Activated T-helper 1 cell treated with Interleukin-2 at 50 U/mL for 16 hours (primary cell): ENCODE measurements at regions not wholly inside any gene's neighbourhood (a gene's known extent, or its start where the extent isn't known, plus 50 kb on each side); places are given as distances from the start of the nearest gene placed in this dataset.
"Not testable (repeated sequence)": the region's sequence is repeated elsewhere in the genome, so short reads cannot be mapped to it uniquely, and the experiment has no call there.

Experiments
- DNase-seq: peaks from one replicate; pipeline ENCODE4 v3.0.0-alpha.2; 2020; ENCODE audit warnings: low read depth

- not testable (repeated sequence) for DNase-seq
Observed at GRCh38 chr14:105678996-105679958, 152.9 kb downstream of the TMEM121 start.

- DNase-seq: not testable (repeated sequence)
Observed at GRCh38 chr14:105679959-105680735, 153.8 kb downstream of the TMEM121 start.

- DNase-seq: not testable (repeated sequence)
Observed at GRCh38 chr14:105680736-105681098, 154.3 kb downstream of the TMEM121 start.

DNA sequence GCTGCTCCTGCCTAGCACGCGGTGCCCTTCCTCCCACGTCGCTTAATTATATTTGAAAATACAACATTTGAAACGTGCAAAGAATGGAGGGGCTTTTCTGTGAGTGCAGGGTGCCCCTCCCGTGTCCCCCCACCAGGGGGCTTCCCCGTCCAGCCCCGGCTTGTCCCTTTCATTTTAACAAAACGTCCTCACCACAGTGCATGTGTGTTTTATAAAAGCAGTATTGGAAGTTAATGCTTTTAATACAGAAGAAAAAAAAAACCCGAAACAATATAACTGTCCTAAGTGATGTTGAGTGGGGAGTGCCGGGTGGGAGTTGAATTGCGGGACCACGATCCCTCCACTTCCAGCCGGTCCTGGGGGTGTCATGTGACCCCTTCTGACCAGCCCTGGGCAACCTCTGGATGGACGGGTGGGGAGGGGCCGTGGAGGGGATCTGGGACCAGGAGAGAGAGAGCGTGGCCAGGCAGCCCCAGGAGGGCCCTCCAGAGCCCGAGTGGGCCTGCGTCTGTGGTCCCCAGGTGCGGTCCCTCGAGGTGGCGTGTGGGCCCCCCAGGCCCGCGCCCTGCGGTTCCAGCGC lies 155.3 kb downstream of the TMEM121 start:
- DNase-seq: not testable (repeated sequence)

DNA sequence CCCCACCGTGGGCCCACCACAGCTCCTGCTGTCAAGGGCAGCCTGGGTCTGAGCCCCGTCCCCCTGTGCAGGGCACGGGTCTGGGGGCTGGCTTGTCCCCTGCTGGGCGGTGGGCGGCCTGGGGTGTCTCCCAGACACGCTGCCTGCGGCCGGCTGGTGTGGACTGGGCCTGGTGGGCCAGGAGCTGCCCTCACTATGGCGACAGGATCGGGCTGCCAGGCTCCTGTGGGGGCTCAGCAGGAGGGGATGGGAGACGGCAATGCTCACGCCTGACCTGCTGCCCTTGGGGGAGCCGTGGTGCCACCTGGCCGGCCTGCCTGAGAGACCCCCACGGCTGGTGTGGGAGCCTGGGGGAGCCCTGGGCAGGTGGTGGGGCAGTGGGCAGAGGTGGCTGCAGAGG lies 156.1 kb downstream of the TMEM121 start:
- DNase-seq: not testable (repeated sequence)

DNA sequence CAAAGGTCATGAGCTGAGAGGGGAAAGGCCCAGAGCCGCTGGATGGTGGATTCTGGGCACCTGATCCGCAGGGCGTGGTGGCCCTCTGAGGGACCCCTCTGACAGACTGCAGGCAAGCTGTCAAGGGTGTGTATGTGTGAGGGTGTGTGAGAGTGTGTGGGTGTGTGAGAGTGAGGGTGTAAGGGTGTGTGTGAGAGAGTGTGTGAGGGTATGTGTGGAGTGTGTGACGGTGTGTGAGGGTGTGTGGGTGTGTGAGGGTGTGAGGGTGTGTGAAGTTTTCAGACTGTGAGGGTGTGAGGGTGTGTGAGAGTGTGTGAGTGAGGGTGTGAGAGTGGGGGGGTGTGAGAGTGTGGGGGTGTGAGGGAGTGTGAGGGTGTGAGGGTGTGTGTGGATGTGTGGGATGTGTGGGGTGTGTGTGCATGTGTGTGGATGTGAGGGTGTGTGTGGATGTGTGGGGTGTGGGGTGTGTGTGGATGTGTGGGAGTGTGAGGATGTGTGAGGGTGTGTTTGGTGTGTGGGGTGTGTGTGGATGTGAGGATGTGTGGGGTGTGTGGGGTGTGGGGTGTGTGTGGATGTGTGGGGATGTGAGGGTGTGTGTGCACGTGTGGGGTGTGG lies 156.7 kb downstream of the TMEM121 start:
- no peak for DNase-seq

- not testable (repeated sequence) for DNase-seq
Observed at GRCh38 chr14:105684056-105684455, 157.7 kb downstream of the TMEM121 start.

GRCh38 chr14:105684597-105684996 lies 158.2 kb downstream of the TMEM121 start:
- DNase-seq: not testable (repeated sequence)

- DNase-seq: no peak
Observed at GRCh38 chr14:105685003-105685402, 158.6 kb downstream of the TMEM121 start.

GRCh38 chr14:105685605-105686004 lies 159.2 kb downstream of the TMEM121 start:
- DNase-seq: not testable (repeated sequence)

GRCh38 chr14:105686050-105686449 lies 159.7 kb downstream of the TMEM121 start:
- DNase-seq: not testable (repeated sequence)

GRCh38 chr14:105686462-105687170 lies 160.2 kb downstream of the TMEM121 start:
- DNase-seq: not testable (repeated sequence)

GRCh38 chr14:105687171-105688022 lies 161.0 kb downstream of the TMEM121 start:
- not testable (repeated sequence) for DNase-seq

- not testable (repeated sequence) for DNase-seq
Observed at GRCh38 chr14:105688023-105688351, 161.6 kb downstream of the TMEM121 start.

GRCh38 chr14:105688664-105689221 lies 162.4 kb downstream of the TMEM121 start:
- DNase-seq: not testable (repeated sequence)

- no peak for DNase-seq
Observed at GRCh38 chr14:105689722-105690121, 163.3 kb downstream of the TMEM121 start.

DNA sequence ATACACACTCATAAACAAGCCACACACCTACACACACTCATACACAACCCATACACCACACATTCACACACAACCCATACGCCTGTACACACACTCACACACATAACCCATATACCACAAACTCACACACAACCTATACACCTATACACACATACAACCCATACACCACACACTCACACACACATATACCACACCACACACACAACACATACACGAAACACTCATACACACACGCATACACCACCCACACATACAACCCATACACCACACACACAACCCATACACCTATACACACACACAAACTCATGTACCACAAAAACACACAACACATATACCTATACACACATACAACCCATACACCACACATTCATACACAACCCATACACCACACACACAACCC lies 164.3 kb downstream of the TMEM121 start:
- no peak for DNase-seq

GRCh38 chr14:105691321-105692109 lies 165.1 kb downstream of the TMEM121 start:
- not testable (repeated sequence) for DNase-seq

- DNase-seq: not testable (repeated sequence)
Observed at GRCh38 chr14:105692110-105692685, 165.8 kb downstream of the TMEM121 start.
